NCI-H774 (cell line): ENCODE measurements at regions not wholly inside any gene's neighbourhood (a gene's known extent, or its start where the extent isn't known, plus 50 kb on each side); places are given as distances from the start of the nearest gene placed in this dataset.
"Not testable (repeated sequence)": the region's sequence is repeated elsewhere in the genome, so short reads cannot be mapped to it uniquely, and the experiment has no call there.

Experiments used
- DNase-seq: peaks from one replicate; lab custom pipeline; 2025; lab: John Stamatoyannopoulos, UW

DNA sequence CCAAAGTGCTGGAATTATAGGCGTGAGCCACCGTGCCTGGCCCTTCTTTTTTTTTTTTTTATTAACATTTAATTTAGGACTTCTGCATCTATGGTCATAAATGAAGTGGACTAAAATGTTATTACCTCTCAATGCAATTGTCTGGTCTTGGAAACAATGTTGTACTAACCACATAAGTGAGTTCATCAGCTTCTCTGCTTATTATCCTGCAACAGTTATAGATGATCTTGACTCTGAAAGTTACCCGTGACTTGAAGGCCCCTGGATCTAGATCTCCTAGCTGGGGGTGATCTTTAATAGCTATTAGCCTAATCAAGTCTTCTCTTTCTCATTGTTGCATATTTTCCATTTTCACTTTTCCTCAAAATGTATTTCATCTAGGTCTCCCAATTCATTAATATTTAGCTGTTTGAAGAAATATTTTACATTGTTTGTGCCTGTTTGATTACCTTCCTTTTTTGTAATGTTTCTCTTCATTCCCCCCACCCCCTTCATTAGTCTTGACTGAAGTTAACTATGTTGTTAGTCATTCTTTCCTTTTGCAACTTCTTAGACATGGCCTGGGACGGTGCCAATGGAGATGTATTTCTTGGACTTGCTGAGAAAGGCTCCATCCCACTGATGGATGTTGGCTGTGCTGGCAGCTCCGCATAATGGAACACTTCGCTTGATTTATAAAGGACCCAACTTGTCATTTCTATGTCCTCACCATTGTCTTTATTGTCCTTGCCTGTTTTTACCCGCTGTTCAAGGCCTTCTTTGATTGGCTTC is 141.6 kb upstream of the RIOK3 start:
- DNase-seq = no peak

DNA sequence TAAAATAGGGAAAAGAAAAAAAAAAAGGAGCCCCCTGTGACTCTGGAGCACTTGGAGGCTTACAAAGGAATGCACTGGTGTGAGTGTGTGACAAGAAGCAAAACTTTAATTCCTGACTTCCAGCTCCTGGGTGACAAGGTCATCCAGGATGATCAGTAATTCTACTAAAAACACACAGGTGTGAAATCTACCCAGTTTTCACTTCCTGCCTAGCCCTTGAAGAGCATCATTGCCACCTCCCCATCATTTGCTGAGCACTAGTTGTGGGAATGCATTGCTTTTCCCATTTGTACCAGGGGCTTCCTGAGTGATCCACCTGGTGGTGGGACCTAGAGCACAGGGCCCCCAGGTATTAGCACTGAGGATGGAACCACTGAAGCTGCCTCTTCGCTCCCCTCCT is 139.7 kb upstream of the RIOK3 start:
- DNase-seq = no peak

DNA sequence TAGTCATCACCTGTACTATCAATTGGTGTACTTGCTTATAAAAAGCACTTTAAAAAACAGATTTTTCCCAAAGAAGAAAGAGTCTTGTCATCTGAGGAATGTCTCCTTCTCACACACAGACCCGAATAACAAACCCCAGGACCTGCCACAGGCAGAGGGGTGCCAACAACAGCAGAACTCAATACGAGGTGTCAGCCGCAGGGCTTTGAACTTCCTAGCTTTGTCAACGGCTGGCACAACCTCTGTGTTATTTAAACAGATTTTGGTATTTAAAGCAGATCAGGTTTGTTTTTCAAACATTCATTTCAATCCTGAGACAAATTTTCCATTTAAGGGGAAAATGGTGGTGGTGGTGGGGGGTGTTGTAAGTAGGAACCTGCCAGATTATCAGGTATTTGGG is 138.4 kb upstream of the RIOK3 start:
- DNase-seq = no peak

GRCh38 chr18:23316316-23316715 is 136.8 kb upstream of the RIOK3 start:
- DNase-seq = no peak

DNA sequence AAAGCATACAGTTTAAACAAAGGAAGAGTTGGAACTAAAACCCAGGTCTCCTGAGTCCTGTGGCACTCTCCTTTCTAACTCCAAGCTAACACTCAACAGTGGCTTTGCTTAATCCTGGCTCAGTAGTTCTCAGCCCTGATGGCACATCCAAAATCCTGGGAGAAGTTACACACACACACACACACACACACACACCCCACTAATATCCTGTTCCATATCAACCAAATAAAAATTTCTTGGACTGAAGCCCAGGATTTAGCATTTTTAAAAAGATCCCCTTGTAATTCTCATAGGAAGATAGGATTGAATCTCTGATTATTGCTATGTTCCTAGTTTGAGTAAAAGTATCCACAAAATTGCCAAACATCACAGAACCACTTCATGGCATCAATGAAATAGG is 136.1 kb upstream of the RIOK3 start:
- no peak for DNase-seq

DNA sequence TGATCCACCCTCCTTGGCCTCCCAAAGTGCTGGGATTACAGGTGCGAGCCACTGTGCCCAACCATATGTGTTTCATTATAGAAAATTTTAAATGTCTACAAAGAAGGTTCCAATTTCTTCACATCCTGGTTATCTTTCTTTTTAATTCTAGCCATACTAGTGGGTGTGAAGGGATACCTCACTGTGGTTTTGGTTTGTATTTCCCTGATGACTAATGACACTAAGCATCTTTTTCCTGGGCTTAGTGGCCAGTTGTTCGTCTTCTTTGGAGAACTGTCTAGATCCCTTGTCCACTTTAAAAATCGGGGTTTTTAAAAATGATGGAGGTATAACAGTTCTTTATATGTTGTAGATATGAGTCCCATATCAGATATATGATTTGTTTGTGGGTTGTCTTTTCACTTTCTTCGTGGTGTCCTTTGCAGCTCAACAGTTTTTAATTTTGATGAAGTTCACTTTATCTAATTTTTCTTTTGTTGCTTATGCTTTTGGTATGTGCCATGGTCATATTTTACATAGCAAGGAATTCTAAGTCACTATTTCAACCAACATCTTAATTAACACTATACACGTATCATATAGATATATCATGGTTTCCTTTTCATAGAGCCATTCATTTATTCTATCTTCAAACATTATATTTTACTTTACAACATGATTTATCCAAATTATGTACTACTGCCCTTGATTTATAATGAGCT is 135.0 kb upstream of the RIOK3 start:
- DNase-seq = no peak

GRCh38 chr18:23320709-23321236 is 132.3 kb upstream of the RIOK3 start:
- DNase-seq = no peak

DNA sequence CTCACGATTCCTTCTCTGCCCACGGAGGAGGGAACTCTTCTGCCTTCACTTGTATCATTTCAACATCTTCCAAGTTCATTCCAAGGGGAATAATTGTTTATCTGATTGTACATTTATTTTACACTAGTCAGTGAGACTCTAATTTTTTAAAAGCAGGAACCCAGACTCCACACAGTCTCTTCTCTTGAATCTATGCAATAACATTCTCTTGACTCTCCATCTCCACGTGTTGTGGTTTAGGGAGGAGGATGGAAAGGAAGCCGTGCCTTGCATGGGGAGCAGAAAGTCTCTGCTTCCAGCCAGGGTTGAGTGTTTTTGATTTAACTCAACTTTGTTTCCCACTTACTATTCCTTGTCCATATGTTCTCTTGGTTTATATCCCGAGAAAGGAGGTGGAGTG is 131.1 kb upstream of the RIOK3 start:
- no peak for DNase-seq

DNA sequence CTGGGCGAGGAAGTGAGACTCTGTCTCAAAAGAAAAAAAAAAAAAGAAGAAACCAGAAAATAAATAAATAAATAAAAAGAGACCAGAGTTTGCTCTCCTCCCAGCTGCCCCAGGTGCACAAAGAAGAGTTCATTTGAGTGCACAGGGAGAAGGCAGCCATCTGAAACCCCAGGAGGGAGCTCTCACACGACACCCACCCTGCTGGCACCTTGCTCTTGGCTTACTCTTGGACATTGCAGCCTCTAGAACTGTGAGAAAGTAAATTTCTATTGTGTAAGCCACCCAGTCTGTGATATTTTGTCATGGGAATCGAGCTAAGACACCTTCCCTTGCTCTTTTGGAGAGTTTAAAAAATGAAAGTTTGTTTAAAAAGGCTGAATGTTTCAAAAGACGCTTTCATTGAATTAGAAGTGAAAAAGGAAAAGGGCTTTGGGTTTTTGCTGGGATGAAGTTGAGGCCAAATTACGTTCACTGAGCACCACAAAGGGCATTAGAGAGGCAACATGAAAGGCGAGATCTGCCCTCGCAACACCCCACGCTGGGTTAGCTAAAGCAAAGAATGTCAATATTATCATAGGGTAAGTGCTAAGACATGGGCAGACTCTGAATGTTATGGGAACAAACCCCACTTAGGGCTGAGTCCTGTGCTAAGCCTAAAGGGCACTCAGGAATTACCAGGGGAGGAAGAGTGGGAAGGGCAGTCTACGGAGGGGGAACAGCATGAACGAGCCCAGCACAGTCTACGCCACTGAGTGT is 128.9 kb upstream of the RIOK3 start:
- no peak for DNase-seq

DNA sequence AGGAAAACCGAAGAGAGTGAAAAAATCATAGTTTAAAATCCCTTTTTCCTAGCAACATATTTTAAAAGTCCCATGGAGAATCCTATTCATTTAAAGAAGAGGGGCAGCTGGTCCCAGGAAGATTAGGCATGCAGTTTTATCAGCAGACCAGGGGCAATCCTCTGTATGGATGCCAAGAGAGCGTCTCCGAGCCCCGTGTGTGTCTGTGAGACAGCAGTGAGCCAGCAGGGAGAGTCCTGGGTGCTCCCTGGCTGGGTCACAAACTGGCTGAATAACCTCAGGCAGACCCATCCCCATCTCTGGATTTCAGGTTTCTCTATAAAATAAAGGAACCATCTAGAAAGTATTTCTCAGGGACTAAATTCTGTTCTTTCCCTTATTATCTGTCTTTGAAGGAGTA is 128.2 kb upstream of the RIOK3 start:
- no peak for DNase-seq

DNA sequence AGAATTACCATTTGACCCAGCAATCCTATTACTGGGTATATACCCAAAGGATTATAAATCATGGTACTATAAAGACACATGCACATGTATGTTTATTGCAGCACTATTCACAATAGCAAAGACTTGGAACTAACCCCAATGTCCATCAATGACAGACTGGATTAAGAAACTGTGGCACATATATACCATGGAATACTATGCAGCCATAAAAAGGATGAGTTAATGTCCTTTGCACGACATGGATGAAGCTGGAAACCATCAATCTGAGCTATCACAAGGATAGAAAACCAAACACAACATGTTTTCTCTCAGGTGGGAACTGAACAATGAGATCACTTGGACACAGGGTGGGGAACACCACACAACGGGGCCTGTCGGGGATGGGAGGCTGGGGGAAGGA is 123.4 kb upstream of the RIOK3 start:
- not testable (repeated sequence) for DNase-seq

DNA sequence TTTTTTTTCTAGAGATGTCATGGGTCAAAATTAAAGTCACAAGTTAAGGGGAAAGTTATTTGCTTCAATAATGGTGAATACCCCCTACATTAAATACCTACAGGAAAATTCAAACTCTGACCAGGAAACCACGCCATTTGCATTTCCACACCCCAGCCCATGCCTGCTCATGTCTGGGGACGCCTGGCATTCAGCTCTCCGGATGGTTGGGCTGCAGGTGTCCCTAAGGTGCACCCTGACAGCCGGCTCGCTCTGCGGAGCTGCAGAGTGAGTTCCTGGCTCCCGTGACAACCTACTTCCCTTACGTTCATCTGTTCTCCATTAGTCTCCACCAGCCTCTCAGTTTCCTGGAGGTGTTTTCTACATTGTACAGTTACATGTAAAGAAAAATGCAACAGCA is 122.7 kb upstream of the RIOK3 start:
- DNase-seq = peak; percentile 8

- DNase-seq = peak; percentile 58
Observed at GRCh38 chr18:23331091-23331920, 121.8 kb upstream of the RIOK3 start.

GRCh38 chr18:23332356-23332755 is 120.7 kb upstream of the RIOK3 start:
- no peak for DNase-seq

DNA sequence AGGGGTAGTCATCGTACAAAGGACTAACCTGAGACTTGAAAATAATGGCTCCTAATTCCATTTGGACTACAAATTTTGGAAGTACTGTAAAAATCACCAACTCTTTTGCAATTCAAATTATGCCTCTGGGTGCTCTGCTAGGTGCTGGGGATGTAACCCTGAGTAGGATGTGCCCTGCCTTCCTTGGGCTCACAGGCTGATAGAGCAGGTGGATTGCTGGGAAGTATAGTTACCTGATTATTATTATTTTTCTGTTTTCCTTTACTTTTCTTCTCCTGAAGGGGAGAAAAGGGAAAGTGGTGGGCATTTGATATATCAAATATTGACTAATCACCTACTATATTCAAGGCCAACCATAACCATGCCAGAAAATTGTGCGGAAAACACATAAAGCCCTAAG is 119.3 kb upstream of the RIOK3 start:
- DNase-seq = no peak

GRCh38 chr18:23334569-23334968 is 118.5 kb upstream of the RIOK3 start:
- DNase-seq = no peak

DNA sequence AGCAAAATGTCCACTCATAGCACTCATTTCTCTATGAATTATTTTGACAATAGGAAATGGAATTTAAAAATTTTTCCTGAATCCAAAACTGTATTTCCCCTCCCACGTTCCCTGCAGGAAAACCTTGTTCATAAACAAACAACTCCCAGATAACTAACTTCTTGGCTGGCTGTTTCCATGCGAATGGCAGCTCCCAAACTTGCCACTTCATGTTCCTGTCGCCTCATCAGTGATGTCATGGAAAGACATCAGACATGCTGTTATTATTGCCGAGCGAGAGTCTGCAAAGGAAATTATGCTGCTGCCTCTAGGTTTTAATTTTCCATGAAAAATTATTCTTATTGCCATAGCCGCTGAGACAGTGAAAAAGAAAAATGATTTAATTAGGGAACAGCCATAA is 117.0 kb upstream of the RIOK3 start:
- no peak for DNase-seq

- peak; percentile 19 for DNase-seq
Observed at GRCh38 chr18:23337599-23338444, 115.3 kb upstream of the RIOK3 start.

GRCh38 chr18:23340661-23341060 is 112.4 kb upstream of the RIOK3 start:
- DNase-seq = no peak

GRCh38 chr18:23341383-23341782 is 111.7 kb upstream of the RIOK3 start:
- no peak for DNase-seq

DNA sequence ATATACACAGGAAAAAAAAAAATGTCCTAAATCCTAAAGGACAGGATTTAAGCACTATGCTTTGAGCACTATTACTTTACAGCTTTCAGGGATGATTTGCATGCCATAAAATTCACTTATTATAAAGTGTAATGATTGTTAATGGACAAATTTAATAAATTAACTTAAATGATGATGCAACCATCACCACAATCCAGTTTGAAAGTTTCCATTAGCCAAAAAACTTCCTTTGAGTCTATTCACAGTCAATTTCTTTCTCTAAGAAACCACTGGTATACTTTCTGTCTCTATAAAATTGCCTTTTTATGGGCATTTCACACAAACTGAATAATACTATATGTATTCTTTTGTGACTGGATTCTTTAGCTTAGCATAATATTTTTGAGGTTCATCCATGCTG is 111.1 kb upstream of the RIOK3 start:
- no peak for DNase-seq
